ENCODE measurements at regions not wholly inside any gene's neighbourhood (a gene's known extent, or its start where the extent isn't known, plus 50 kb on each side); places are given as distances from the start of the nearest gene placed in this dataset.

- Histone ChIP-seq H3K79me2 (ENCODE audit: control insufficient read depth, insufficient read depth, low read length) (no peaks in the 10 kb centered on the region), H3K27ac (ENCODE audit: low read length in 2 of 2) (no peak overlapping the region), H4K20me1 (ENCODE audit: control insufficient read depth, insufficient read depth, low read length, poor library complexity, severe bottlenecking) (no peaks in the 10 kb centered on the region), H3K9me3 (ENCODE audit: control extremely low read depth in 1 of 3, control insufficient read depth in 2 of 3, insufficient read depth in 1 of 3, low read length in 2 of 3) (no peaks in the 10 kb centered on the region), H3K4me3 (ENCODE audit: control extremely low read depth in 1 of 5, extremely low read depth in 1 of 5, insufficient read depth in 1 of 5, low read depth in 2 of 5, low read length in 4 of 5) (no peak overlapping the region), H3K27me3 (replicated peaks in 1 of 4; ENCODE audit: control extremely low read depth in 1 of 4, control insufficient read depth in 3 of 4, insufficient read depth in 4 of 4, low read length in 3 of 4) (no peaks in the 10 kb centered on the region), H3K4me2 (replicated peaks; ENCODE audit: low read depth, low read length, poor library complexity, severe bottlenecking) (no peak overlapping the region), H2AFZ (ENCODE audit: insufficient read depth, low read depth, low read length, poor library complexity, severe bottlenecking) (no peak overlapping the region), H3K9ac (ENCODE audit: low read length) (no peak overlapping the region), H3K36me3 (replicated peaks in 1 of 2; ENCODE audit: control extremely low read depth in 1 of 2, control insufficient read depth in 1 of 2, extremely low read depth in 1 of 2, insufficient read depth in 2 of 2, low read length in 1 of 2) (no peaks in the 10 kb centered on the region), H3K4me1 (ENCODE audit: control insufficient read depth in 2 of 2, insufficient read depth in 2 of 2, low read length in 2 of 2) (no peaks in the 10 kb centered on the region)
- TF ChIP-seq EZH2 (IDR thresholded peaks at IDR 0.05; ENCODE audit: borderline replicate concordance, insufficient read depth, low read depth, low read length, poor library complexity, severe bottlenecking), result no peak
- no peak for TF ChIP-seq CTCF (IDR thresholded peaks at IDR 0.05)
- ChIA-PET CTCF (interaction anchor here (1.2 kb wide), 1 partner anchor 203 kb away, joined by 5 read pairs; no protein-coding TSS in a partner anchor), POLR2A (no interaction called here)
- DNase-seq (no peak), ATAC-seq (ENCODE audit: low read depth) (no peak)
- H3K27ac Mint-ChIP-seq, result no peak overlapping the region
- H3K4me1 Mint-ChIP-seq, result no peaks in the 10 kb centered on the region
- intact Hi-C loops (cut with micrococcal nuclease), result no loop called here
- WGBS (ENCODE audit: insufficient coverage), result 100% methylated on average over 1 of the region's 4 CpGs
- no peaks in the 10 kb centered on the region for H3K9me3 Mint-ChIP-seq (ENCODE audit: insufficient read depth)
- H3K4me3 Mint-ChIP-seq, result no peak overlapping the region
- no peaks in the 10 kb centered on the region for H3K27me3 Mint-ChIP-seq
These were observed 173.1 kb upstream of the USP9X start for GRCh38 chrX:40912166-40912565.

- H3K36me3 ChIP-seq (replicated peaks in 1 of 2; ENCODE audit: control extremely low read depth in 1 of 2, control insufficient read depth in 1 of 2, extremely low read depth in 1 of 2, insufficient read depth in 2 of 2, low read length in 1 of 2), result no peaks in the 10 kb centered on the region
- no peak overlapping the region for H3K9ac ChIP-seq (ENCODE audit: low read length)
- H3K4me1 ChIP-seq (ENCODE audit: control insufficient read depth in 2 of 2, insufficient read depth in 2 of 2, low read length in 2 of 2), result no peaks in the 10 kb centered on the region
- DNase-seq, result no peak
- no peak overlapping the region for H2AFZ ChIP-seq (ENCODE audit: insufficient read depth, low read depth, low read length, poor library complexity, severe bottlenecking)
- H3K27ac ChIP-seq (ENCODE audit: low read length in 2 of 2), result no peak overlapping the region
- H3K27ac Mint-ChIP-seq, result no peak overlapping the region
- no peaks in the 10 kb centered on the region for H3K9me3 ChIP-seq (ENCODE audit: control extremely low read depth in 1 of 3, control insufficient read depth in 2 of 3, insufficient read depth in 1 of 3, low read length in 2 of 3)
- TF ChIP-seq EZH2 (IDR thresholded peaks at IDR 0.05; ENCODE audit: borderline replicate concordance, insufficient read depth, low read depth, low read length, poor library complexity, severe bottlenecking), result no peak
- no peaks in the 10 kb centered on the region for H3K79me2 ChIP-seq (ENCODE audit: control insufficient read depth, insufficient read depth, low read length)
- no peaks in the 10 kb centered on the region for H4K20me1 ChIP-seq (ENCODE audit: control insufficient read depth, insufficient read depth, low read length, poor library complexity, severe bottlenecking)
- H3K4me3 ChIP-seq (ENCODE audit: control extremely low read depth in 1 of 5, extremely low read depth in 1 of 5, insufficient read depth in 1 of 5, low read depth in 2 of 5, low read length in 4 of 5), result no peak overlapping the region
- no peaks in the 10 kb centered on the region for H3K27me3 Mint-ChIP-seq
- ChIA-PET CTCF (interaction anchor here (1.2 kb wide), 1 partner anchor 203 kb away, joined by 5 read pairs; no protein-coding TSS in a partner anchor), POLR2A (no interaction called here)
- H3K4me1 Mint-ChIP-seq, result no peaks in the 10 kb centered on the region
- H3K4me2 ChIP-seq (replicated peaks; ENCODE audit: low read depth, low read length, poor library complexity, severe bottlenecking), result no peak overlapping the region
- H3K27me3 ChIP-seq (replicated peaks in 1 of 4; ENCODE audit: control extremely low read depth in 1 of 4, control insufficient read depth in 3 of 4, insufficient read depth in 4 of 4, low read length in 3 of 4), result no peaks in the 10 kb centered on the region
- ATAC-seq (ENCODE audit: low read depth), result no peak
- no CpG with 5 or more reads among the region's 4 CpGs for WGBS (ENCODE audit: insufficient coverage)
- intact Hi-C loops (cut with micrococcal nuclease), result no loop called here
- H3K9me3 Mint-ChIP-seq (ENCODE audit: insufficient read depth), result no peaks in the 10 kb centered on the region
- no peak overlapping the region for H3K4me3 Mint-ChIP-seq
These were observed 172.7 kb upstream of the USP9X start for GRCh38 chrX:40912576-40912975.

Measured in B cell (primary cell).